ENCODE measurements at regions not wholly inside any gene's neighbourhood (a gene's known extent, or its start where the extent isn't known, plus 50 kb on each side); places are given as distances from the start of the nearest gene placed in this dataset.
A peak's percentile ranks its signal among the peaks of the same experiment; 100 is the strongest.

DNA sequence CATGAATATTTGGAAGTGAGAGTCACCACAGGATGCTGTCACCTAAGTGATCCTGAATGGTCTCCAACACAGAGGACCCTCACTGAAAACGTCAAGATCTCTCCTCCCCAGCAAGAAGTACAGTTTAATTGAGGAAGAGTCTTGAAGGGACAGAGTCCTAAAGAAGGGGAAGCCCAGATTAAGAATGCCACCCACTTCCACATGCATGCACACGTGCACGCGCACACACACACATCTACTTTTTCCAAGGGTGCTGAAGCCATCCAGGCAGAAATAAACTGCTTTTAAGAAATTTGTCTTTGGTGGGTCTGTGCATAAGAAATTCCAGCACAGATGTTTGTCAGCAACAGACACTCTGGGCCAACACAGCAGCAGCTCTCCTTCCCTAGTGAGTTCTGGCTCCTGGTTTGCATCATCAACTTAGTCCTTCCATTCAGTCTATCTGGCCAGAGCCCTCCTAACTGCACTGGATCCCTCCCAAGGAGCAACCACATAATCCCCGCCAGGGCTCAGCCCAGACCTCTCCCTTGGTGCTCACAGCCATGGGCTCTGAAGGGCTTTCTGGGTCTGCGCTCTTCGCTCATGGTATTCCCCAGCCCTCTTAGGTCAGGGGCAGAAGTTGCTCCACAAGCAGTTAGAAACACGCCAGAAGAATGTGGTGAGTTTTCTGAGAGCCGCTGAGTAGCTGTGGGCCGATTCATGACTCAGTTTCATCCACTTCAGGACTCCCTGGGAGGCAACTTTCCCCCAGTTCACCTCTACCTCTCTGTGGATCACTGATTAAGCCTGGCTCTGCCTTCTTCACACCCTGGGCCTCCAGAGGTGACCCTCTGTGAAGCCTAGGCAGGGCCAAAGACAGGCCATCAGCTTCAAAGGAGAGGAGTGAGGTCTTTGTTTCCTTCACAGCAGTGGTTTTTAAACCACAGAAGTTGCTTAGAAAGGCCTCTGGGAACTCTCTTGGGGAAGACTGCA lies 132.6 kb upstream of the LIPC start:
- Histone ChIP-seq H3K36me3 (no peaks in the 10 kb centered on the region), H3K9me3 (ENCODE audit: low read depth) (no peaks in the 10 kb centered on the region), H3K27ac (no peak overlapping the region), H3K27me3 (no peaks in the 10 kb centered on the region), H3K4me3 (no peak overlapping the region), H3K4me1 (ENCODE audit: low read depth) (no peaks in the 10 kb centered on the region)
- DNase-seq (ENCODE audit: low read depth in 1 of 2, low spot score in 1 of 2): peak in 1 of 2 donors; percentile 41
- TF ChIP-seq, protein P1, sequence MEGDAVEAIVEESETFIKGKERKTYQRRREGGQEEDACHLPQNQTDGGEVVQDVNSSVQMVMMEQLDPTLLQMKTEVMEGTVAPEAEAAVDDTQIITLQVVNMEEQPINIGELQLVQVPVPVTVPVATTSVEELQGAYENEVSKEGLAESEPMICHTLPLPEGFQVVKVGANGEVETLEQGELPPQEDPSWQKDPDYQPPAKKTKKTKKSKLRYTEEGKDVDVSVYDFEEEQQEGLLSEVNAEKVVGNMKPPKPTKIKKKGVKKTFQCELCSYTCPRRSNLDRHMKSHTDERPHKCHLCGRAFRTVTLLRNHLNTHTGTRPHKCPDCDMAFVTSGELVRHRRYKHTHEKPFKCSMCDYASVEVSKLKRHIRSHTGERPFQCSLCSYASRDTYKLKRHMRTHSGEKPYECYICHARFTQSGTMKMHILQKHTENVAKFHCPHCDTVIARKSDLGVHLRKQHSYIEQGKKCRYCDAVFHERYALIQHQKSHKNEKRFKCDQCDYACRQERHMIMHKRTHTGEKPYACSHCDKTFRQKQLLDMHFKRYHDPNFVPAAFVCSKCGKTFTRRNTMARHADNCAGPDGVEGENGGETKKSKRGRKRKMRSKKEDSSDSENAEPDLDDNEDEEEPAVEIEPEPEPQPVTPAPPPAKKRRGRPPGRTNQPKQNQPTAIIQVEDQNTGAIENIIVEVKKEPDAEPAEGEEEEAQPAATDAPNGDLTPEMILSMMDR (IDR thresholded peaks at IDR 0.05; ENCODE audit: low read depth, low read length): no peak

DNA sequence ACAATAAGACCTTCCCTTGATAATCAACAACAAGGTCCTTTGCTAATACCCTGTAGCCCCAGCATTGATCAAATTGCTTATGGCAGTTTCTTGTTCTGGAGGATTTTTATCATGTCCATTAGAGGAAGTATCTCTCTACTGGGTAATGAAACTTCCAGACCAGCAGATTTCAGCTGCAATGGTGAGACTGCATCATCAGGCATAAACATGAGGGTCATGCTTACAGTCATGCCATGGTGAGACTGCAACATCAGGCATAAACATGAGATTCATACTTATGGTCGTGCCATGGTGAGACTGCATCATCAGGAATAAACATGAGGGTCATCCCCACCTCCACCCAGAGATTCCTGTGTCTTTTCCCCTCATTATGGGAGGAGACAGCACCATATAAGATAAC lies 129.0 kb upstream of the LIPC start:
- TF ChIP-seq, protein P1 (IDR thresholded peaks at IDR 0.05; ENCODE audit: low read depth, low read length): no peak
- Histone ChIP-seq H3K9me3 (ENCODE audit: low read depth) (no peaks in the 10 kb centered on the region), H3K36me3 (no peaks in the 10 kb centered on the region), H3K27ac (no peak overlapping the region), H3K27me3 (no peaks in the 10 kb centered on the region), H3K4me3 (no peak overlapping the region), H3K4me1 (ENCODE audit: low read depth) (no peaks in the 10 kb centered on the region)
- DNase-seq (ENCODE audit: low read depth in 1 of 2, low spot score in 1 of 2): no peak

DNA sequence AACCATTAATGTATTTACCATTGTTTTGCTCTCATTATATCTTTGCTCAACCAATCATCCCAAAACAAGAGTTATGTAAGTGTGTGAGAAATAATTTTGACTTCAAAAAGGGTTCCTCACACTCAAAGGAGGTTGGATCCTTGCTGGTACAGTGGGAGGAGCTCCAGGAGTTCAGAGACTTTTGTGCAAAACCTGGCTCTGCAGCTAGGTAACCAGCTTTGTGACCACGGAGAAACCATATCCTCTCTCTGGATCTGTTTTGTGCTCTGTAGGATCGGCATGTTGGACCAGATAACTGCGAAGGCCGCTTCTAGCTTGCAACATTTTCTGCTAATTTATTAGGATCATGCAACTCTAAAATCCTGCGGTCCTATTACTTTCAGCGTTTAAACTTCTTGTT lies 128.6 kb upstream of the LIPC start:
- Histone ChIP-seq H3K9me3 (ENCODE audit: low read depth) (no peaks in the 10 kb centered on the region), H3K36me3 (no peaks in the 10 kb centered on the region), H3K27ac (no peak overlapping the region), H3K27me3 (no peaks in the 10 kb centered on the region), H3K4me3 (no peak overlapping the region), H3K4me1 (ENCODE audit: low read depth) (no peaks in the 10 kb centered on the region)
- TF ChIP-seq, protein P1 (IDR thresholded peaks at IDR 0.05; ENCODE audit: low read depth, low read length): no peak
- DNase-seq (ENCODE audit: low read depth in 1 of 2, low spot score in 1 of 2): no peak

DNA sequence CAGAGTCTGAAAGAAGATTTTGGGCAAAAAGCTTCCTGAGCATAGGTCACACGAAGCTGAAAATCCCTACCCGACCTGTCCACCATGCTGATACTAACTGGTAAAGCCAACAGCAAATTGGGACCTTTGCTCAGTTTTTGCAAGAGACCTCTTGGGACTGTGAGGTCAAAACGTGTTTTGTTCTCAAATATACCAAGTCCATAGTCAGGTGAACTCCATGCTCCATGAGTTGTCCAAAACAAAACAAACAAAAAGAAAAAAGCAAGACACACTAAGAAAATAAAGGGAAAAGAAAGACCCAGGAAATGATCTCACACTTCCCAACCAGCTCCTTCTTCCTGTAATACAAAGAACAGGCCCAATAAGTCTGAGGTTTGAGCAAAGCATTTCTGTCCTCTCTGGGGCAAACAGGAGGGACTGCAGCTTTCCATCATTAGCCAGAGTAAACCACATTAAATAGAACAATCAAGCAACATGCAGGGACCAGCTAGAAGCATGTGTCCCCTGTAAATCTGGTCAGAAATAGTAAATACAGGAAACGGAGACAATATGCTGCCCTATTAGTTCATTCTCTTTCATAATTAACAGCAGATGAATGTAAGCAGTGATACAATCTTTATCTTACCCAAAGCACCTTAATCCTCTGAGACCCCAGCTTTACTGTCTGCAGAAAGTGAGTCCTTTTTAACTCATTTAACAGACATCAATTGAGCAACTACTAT lies 125.0 kb upstream of the LIPC start:
- peak in 1 of 2 donors; percentile 10 for DNase-seq (ENCODE audit: low read depth in 1 of 2, low spot score in 1 of 2)
- Histone ChIP-seq H3K27ac (no peak overlapping the region), H3K9me3 (ENCODE audit: low read depth) (no peaks in the 10 kb centered on the region), H3K27me3 (no peaks in the 10 kb centered on the region), H3K36me3 (no peaks in the 10 kb centered on the region), H3K4me3 (no peak overlapping the region), H3K4me1 (ENCODE audit: low read depth) (no peaks in the 10 kb centered on the region)
- TF ChIP-seq, protein P1 (IDR thresholded peaks at IDR 0.05; ENCODE audit: low read depth, low read length): no peak

DNA sequence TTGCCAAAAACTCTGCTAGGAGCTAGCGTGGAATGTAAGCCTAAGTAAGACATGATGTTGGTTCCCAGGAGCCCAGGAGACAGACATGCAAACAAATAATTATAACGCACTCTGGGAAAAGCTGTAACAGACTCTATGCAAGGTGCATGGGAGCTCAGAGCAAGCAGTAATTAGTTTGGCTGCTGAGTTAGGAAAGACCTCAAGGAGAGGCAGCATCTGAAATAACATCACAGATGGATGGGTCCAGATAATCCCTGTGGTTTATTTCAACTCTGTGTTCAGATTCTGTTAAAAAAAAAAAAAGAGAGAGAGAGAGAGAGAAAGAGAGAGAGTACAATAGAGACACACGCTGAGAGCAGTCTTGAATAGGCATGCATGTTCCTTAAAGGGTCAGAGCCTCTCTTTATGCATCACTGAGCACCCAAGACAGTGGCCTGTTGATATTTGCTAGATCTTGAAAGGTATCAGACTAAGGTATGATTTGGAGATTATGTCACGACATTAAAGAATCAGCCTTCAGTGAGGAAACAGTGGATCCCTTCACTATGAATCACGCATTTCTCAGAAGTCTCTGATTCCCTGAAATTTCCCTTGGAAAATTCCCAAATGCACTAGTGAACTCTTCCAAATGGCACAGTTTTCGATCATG lies 124.4 kb upstream of the LIPC start:
- TF ChIP-seq, protein P1 (IDR thresholded peaks at IDR 0.05; ENCODE audit: low read depth, low read length): no peak
- Histone ChIP-seq H3K9me3 (ENCODE audit: low read depth) (no peaks in the 10 kb centered on the region), H3K27me3 (no peaks in the 10 kb centered on the region), H3K4me3 (no peak overlapping the region), H3K4me1 (ENCODE audit: low read depth) (peaks cover 3% of the 10 kb centered on the region), H3K36me3 (no peaks in the 10 kb centered on the region), H3K27ac (no peak overlapping the region)
- DNase-seq (ENCODE audit: low read depth in 1 of 2, low spot score in 1 of 2): peak in 1 of 2 donors; percentile 60

Data from cardiac muscle cell (in vitro differentiated cells and primary cell).